Activated naive CD8-positive, alpha-beta T cell (primary cell): ENCODE measurements at regions not wholly inside any gene's neighbourhood (a gene's known extent, or its start where the extent isn't known, plus 50 kb on each side); places are given as distances from the start of the nearest gene placed in this dataset.

ENCODE experiments used
- H3K27ac Mint-ChIP-seq: one replicate; pipeline ENCODE4 v1.8.0; 2021; ENCODE audit warnings: mixed read lengths
- H3K27me3 Mint-ChIP-seq: one replicate; pipeline ENCODE4 v1.8.0; 2021; ENCODE audit warnings: mixed read lengths
- H3K36me3 Mint-ChIP-seq: one replicate; pipeline ENCODE4 v1.8.0; 2021; ENCODE audit warnings: mixed read lengths
- H3K4me1 Mint-ChIP-seq: one replicate; pipeline ENCODE4 v1.8.0; 2021; ENCODE audit warnings: low read depth, mixed read lengths
- H3K4me3 Mint-ChIP-seq: one replicate; pipeline ENCODE4 v1.8.0; 2021; ENCODE audit warnings: mild to moderate bottlenecking, mixed read lengths
- H3K9me3 Mint-ChIP-seq: one replicate; pipeline ENCODE4 v1.8.0; 2021; ENCODE audit warnings: low read depth, mixed read lengths

DNA sequence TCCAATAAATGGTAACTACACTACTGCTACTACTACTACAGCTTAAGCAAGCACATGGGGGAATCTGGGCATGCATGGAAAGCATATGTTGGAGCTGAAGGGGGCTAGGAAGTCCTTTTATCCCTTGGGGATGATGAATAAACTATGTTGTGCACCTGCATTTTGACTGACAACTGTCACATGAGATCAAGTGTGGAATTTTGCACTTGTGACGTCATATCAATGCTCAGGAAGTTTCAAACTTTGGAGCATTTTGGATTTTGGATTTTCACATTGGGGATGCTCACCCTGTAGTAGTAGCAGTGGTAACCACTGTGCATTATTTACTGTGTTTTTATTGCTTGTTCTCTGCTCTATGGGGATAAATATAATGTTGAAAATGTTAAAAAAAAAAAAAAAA is 100.5 kb upstream of the SMAD1 start:
- H3K4me3 Mint-ChIP-seq, result no peak overlapping the region
- H3K27me3 Mint-ChIP-seq, result peaks cover 9% of the 10 kb centered on the region

DNA sequence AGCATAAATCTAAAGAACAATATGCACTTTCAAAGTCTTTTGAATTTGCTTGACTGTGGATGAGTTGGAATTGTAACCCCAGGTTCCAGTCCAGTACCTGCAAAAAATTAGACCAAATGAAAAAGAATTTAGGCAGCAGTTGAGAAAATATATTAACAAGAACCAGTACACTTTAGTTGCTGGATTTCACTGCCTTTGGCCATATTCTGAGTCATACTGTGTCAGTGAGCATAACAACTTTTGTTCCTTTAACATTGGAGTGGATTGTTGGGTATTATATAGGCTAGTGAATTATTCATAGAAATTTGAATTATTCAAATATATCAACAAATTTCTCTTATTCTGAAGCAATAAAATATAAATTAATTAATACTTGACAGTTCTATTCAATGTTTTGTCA is 101.5 kb upstream of the SMAD1 start:
- no peaks in the 10 kb centered on the region for H3K4me1 Mint-ChIP-seq
- H3K4me3 Mint-ChIP-seq, result no peak overlapping the region
- H3K27me3 Mint-ChIP-seq, result peaks cover 7% of the 10 kb centered on the region
- peaks cover 12% of the 10 kb centered on the region for H3K9me3 Mint-ChIP-seq
- no peak overlapping the region for H3K27ac Mint-ChIP-seq
- no peaks in the 10 kb centered on the region for H3K36me3 Mint-ChIP-seq

More for the DNA sequence above, 100.5 kb upstream of the SMAD1 start:
- no peaks in the 10 kb centered on the region for H3K36me3 Mint-ChIP-seq
- no peaks in the 10 kb centered on the region for H3K4me1 Mint-ChIP-seq
- peaks cover 15% of the 10 kb centered on the region for H3K9me3 Mint-ChIP-seq
- H3K27ac Mint-ChIP-seq, result no peak overlapping the region

- Mint-ChIP-seq H3K4me1 (no peaks in the 10 kb centered on the region), H3K4me3 (no peak overlapping the region), H3K27me3 (peaks cover 4% of the 10 kb centered on the region), H3K27ac (no peak overlapping the region), H3K9me3 (no peaks in the 10 kb centered on the region), H3K36me3 (no peaks in the 10 kb centered on the region)
These were observed 106.2 kb upstream of the SMAD1 start for GRCh38 chr4:145375416-145375815.

DNA sequence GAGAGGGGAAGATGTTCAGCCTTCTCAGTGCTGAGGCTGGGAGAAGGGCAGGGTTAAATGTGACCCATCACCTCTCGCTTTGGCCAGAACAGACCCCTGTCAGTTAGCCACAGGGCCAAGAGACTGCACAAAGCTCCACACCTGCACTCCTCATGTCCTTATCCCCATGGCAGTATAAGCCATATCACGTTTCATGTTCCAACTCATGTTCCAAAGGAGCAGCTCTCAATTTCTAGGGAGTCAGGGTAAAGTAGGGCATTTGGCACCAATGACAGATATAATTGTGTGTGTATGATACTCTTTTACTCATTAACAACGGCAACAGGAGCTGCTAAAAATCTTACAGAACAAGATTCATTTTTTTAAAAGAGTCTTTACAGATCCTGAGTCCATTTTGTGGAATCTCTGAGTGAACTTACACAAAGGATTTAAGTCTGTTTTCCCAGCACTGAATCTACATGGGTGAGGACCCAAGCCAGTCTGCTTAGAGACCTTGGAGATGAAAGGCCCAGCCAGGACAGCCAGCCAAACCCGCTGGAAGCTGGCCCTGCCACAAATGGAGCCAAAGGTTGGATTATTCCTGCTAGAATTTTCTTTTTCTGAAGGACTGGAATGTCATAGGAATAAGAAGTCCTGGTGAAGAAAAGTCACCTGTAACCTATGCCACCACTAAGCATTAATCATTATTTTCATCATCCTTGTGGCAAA is 129.1 kb upstream of the SMAD1 start:
- H3K27me3 Mint-ChIP-seq, result peaks cover 15% of the 10 kb centered on the region
- H3K4me1 Mint-ChIP-seq, result no peaks in the 10 kb centered on the region
- H3K4me3 Mint-ChIP-seq, result no peak overlapping the region
- no peaks in the 10 kb centered on the region for H3K36me3 Mint-ChIP-seq
- no peak overlapping the region for H3K27ac Mint-ChIP-seq
- H3K9me3 Mint-ChIP-seq, result no peaks in the 10 kb centered on the region

GRCh38 chr4:145351922-145352321 is 129.7 kb upstream of the SMAD1 start:
- Mint-ChIP-seq H3K9me3 (no peaks in the 10 kb centered on the region), H3K36me3 (no peaks in the 10 kb centered on the region), H3K4me3 (no peak overlapping the region), H3K27me3 (peaks cover 14% of the 10 kb centered on the region), H3K27ac (no peak overlapping the region), H3K4me1 (no peaks in the 10 kb centered on the region)

DNA sequence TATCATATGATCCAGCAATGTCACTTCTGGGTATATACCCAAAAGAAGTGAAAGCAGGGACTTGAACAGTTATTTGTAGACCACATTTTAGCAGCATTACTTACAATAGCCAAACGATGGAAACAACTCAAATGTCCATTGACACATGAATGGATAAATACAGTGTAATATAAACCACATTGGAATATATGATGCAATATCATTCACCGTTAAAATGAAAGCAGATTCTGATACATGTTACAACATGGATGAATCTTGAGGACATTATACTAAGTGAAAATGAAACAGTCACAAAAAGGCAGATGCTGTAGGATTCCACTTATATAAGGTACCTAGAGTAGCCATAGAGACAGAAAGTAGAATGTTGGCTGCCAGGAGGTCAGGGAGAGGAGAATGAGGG is 130.5 kb upstream of the SMAD1 start:
- H3K27me3 Mint-ChIP-seq, result peaks cover 13% of the 10 kb centered on the region
- no peaks in the 10 kb centered on the region for H3K9me3 Mint-ChIP-seq
- no peaks in the 10 kb centered on the region for H3K36me3 Mint-ChIP-seq
- H3K4me3 Mint-ChIP-seq, result no peak overlapping the region
- no peaks in the 10 kb centered on the region for H3K4me1 Mint-ChIP-seq
- no peak overlapping the region for H3K27ac Mint-ChIP-seq

DNA sequence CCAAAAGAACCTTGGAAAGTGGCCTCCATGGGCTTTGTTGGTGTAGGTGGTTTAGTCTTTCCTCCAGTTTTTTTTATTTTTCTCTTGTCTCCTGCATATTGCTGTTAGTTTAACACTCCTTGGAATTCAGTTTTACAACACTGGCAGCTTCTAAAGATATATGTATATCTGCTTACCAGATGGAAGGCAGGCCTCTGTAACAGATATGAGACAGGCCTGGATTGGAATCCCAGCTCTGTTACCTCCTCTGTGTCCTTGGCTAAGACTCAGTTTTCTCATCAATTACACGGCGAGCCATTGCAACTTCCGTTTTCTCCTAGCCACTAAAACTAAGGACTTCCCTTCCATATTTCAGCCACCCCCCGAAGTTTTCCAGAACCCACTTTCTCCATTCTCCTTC is 133.4 kb upstream of the SMAD1 start:
- no peak overlapping the region for H3K4me3 Mint-ChIP-seq
- H3K27ac Mint-ChIP-seq, result no peak overlapping the region
- peaks cover 13% of the 10 kb centered on the region for H3K27me3 Mint-ChIP-seq
- H3K4me1 Mint-ChIP-seq, result no peaks in the 10 kb centered on the region
- H3K36me3 Mint-ChIP-seq, result no peaks in the 10 kb centered on the region
- H3K9me3 Mint-ChIP-seq, result no peaks in the 10 kb centered on the region

DNA sequence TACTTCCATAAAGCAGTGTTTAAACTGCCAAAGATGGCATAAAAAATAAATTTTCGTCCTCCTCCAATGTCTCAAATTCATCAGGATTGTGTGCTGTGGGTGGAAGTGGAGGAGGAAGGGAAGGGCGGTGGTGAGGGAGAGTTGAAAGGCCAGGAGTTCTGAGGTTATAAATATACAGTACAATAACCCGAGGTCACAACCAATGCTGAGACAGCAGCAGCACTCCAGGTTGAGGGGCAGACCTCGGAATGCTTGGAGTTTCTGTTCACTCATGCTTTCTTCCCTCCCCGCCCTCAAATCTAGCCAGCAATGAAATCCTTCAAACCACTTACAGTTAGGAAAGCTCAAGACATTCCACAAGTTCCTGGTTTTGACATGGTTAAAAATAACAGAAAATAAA is 134.0 kb upstream of the SMAD1 start:
- Mint-ChIP-seq H3K4me1 (no peaks in the 10 kb centered on the region), H3K4me3 (no peak overlapping the region), H3K27me3 (peaks cover 13% of the 10 kb centered on the region), H3K36me3 (no peaks in the 10 kb centered on the region), H3K9me3 (no peaks in the 10 kb centered on the region), H3K27ac (no peak overlapping the region)

DNA sequence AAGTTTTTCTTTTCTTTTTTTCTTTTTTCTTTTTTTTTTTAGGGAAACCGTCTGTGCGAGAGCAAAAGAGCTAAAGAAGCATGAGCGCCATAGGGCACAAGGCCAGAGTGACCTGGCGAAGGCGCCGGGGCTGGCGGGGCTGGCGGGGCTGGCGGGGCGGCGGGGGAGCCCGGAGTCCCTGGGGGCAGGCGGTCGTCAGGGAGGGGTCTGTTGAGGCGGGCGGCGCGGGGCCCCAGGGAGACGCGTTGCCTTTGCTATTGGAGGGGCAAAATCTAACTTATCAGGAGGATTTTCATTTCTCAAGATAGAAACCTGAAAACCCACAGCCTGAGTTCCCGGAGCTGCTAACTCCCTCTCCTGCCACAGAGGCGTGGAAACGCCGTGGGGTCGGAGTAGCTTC is 135.6 kb upstream of the SMAD1 start:
- Mint-ChIP-seq H3K27me3 (peaks cover 8% of the 10 kb centered on the region), H3K36me3 (no peaks in the 10 kb centered on the region), H3K27ac (no peak overlapping the region), H3K4me1 (no peaks in the 10 kb centered on the region), H3K9me3 (no peaks in the 10 kb centered on the region), H3K4me3 (no peak overlapping the region)

DNA sequence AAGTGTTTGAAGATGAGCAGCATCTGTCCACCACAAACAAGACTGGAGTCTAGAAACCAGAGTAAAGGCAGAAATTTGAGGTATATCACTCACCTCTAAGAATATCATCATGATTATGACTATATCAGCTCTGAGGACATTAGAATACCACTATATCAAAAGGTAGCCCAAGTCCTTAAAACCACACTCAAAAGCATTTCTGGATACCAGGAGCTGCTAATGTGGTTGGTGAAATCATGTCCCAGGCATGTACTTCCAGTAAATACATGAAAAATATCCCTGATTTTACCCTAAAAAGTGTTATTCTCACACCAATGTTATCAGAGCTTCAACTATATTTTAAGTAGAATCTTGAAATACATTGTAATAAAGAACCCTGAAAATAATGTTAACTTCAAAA is 136.3 kb upstream of the SMAD1 start:
- H3K4me1 Mint-ChIP-seq, result no peaks in the 10 kb centered on the region
- H3K9me3 Mint-ChIP-seq, result no peaks in the 10 kb centered on the region
- H3K27ac Mint-ChIP-seq, result no peak overlapping the region
- H3K4me3 Mint-ChIP-seq, result no peak overlapping the region
- peaks cover 8% of the 10 kb centered on the region for H3K27me3 Mint-ChIP-seq
- no peaks in the 10 kb centered on the region for H3K36me3 Mint-ChIP-seq

- Mint-ChIP-seq H3K4me3 (no peak overlapping the region), H3K27ac (no peak overlapping the region), H3K9me3 (no peaks in the 10 kb centered on the region), H3K27me3 (no peaks in the 10 kb centered on the region), H3K36me3 (no peaks in the 10 kb centered on the region), H3K4me1 (no peaks in the 10 kb centered on the region)
These were observed 140.3 kb upstream of the SMAD1 start for GRCh38 chr4:145341381-145341780.

DNA sequence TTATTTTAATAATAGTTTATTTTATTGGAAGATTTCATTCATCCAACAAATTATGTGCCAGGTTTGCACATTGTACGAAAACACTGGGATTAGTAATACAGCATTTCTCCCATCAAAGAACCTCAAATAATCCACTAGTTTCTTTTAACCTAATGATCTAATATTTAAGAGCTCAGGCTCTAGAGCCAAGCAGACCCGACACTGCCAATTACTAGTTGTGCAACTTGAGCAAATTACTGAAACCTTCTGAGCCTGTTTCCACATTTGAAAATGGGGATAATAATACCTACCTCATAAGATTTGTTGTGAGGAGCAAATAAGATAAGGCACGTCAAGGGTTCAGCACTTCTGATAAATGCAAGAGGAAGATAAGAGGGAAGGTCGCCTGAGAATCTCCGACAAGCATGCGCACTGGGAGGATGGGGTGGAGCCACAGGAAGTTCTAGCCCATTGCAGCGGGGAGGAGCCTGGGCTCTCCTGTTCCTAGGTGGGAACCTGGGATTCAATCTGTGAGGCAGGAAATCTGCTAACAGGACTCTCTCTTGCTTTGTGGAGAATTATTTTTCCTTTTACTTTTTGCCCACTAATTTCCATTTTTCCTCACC is 141.5 kb upstream of the SMAD1 start:
- Mint-ChIP-seq H3K9me3 (no peaks in the 10 kb centered on the region), H3K27me3 (no peaks in the 10 kb centered on the region), H3K4me3 (no peak overlapping the region), H3K36me3 (no peaks in the 10 kb centered on the region), H3K4me1 (no peaks in the 10 kb centered on the region), H3K27ac (no peak overlapping the region)

DNA sequence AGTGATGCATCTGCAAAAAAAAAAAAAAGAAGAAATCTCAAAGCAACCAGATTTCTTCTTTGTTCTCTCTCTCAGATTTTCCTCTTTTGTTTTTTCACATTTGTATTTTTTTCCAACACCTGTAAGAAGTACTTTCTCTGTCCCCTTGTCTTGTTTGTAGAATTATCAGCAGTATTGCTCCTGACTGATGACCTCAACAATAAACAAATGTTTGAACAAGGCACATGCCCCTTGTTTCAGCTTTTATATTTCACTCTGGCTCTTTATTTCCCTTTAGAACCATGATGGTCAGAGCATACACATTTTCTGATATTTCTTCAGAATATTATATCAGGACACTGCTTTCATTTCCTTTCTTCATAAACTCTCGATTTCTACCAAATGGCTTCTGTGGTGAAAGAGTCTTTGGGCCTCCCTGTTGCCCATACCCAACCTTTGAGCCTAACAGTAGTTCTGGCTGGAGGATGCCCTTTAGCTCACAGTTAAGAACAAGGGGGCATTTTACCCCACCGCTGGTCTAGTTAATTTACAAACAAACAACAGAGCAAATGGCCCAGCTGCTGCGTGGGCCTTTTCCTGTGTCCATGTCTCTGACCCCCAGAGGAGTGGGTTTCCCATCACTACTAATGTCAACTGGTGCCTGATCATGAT is 142.5 kb upstream of the SMAD1 start:
- H3K9me3 Mint-ChIP-seq, result no peaks in the 10 kb centered on the region
- H3K4me3 Mint-ChIP-seq, result no peak overlapping the region
- H3K27me3 Mint-ChIP-seq, result no peaks in the 10 kb centered on the region
- no peaks in the 10 kb centered on the region for H3K4me1 Mint-ChIP-seq
- H3K27ac Mint-ChIP-seq, result no peak overlapping the region
- H3K36me3 Mint-ChIP-seq, result no peaks in the 10 kb centered on the region

DNA sequence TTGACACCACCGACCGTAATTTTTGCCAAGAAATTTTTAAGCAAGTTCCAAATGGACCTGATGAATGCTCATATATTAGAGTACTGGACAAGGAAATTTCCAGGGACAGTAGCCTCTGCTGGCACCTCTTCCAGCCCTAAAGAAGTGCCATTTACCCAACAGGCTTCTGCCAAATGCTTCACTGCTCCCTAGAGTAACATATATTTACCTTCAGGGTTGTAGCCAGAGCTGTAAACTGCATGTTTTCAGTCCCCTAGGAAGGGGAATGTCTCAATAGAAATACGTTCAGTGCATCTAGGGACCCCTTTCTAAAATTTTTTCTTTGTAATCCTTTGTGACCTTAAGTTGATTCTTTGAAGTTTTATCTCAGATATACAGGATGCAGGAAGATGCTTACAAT is 143.1 kb upstream of the SMAD1 start:
- Mint-ChIP-seq H3K4me1 (no peaks in the 10 kb centered on the region), H3K9me3 (no peaks in the 10 kb centered on the region), H3K27me3 (no peaks in the 10 kb centered on the region), H3K36me3 (no peaks in the 10 kb centered on the region), H3K27ac (no peak overlapping the region), H3K4me3 (no peak overlapping the region)

DNA sequence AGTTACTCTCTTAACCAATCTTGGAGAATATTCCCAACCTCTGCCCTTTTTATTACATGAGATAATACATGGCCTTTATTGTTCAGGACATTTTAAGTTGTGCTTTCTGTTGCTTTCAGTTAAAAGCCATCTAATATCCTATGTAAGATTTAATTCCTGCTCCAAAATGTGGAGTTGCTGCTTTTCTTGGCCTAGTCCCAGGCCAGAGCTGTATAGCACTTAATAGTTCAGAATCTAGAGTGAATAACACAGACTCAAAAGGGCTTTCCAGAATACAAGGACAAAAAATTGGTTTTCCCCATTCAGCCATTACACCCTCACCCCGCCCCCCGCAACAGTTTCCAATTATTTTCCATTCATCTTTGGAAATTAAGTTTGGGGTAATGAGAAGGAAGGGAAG is 144.3 kb upstream of the SMAD1 start:
- Mint-ChIP-seq H3K4me1 (no peaks in the 10 kb centered on the region), H3K27ac (no peak overlapping the region), H3K36me3 (no peaks in the 10 kb centered on the region), H3K9me3 (no peaks in the 10 kb centered on the region), H3K27me3 (no peaks in the 10 kb centered on the region), H3K4me3 (no peak overlapping the region)

DNA sequence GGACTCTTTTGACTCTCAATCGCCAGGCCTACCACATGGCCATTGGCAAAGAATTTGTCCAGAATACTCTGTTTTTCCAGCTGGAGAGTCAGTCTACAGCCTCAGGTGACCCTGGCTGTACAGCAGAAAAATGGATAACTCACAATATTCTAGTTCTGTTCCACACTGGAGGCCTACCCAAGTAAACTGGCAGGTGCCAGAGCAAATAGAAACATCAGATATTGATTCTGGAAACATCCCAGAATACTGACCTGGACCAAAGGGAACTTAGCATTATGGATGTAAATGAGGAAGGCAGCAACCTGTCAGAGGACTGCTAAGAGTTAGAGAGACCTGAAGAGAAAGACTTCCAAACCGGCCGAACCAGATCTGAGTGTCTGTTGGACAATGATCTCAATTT is 147.9 kb upstream of the SMAD1 start:
- no peaks in the 10 kb centered on the region for H3K9me3 Mint-ChIP-seq
- no peak overlapping the region for H3K4me3 Mint-ChIP-seq
- H3K27me3 Mint-ChIP-seq, result peaks cover 2% of the 10 kb centered on the region

More for the DNA sequence above, 147.9 kb upstream of the SMAD1 start:
- Mint-ChIP-seq H3K4me1 (no peaks in the 10 kb centered on the region), H3K27ac (no peak overlapping the region), H3K36me3 (no peaks in the 10 kb centered on the region)
